K562 (cell line): ENCODE measurements at regions not wholly inside any gene's neighbourhood (a gene's known extent, or its start where the extent isn't known, plus 50 kb on each side); places are given as distances from the start of the nearest gene placed in this dataset.

Experiments
- ATAC-seq: fragments of 200-7000 bp; cut with Tn5 transposase; 3 replicates; pipeline ENCODE4 v1.9.1; 2020; ENCODE audit warnings: moderate library complexity
- BruUV-seq: library from RNA; stranded (reverse); fragments of 400-500 nt; replicated peaks from 2 replicates; lab custom pipeline; 2021; lab: Mats Ljungman, UMichigan
- CTCF ChIA-PET: fragments of 300-600 bp; formaldehyde crosslinking; extraction: SDS; loops from one replicate; lab custom pipeline; 2021; ENCODE audit warnings: low intra/inter-chr PET ratio; lab: Yijun Ruan, JAX
- POLR2A ChIA-PET: fragments of 300-600, 350-650 bp; sonication (Branson Sonifier 250); formaldehyde crosslinking; extraction: SDS; loops from one replicate; lab custom pipeline; 2021; ENCODE audit warnings: antibody characterized with exemption, inconsistent platforms; lab: Yijun Ruan, JAX
- DNase-seq, 4 experiments: peaks; one replicate each; pipeline versions ENCODE4 v3.0.0 to v3.0.0-alpha.2; 2011 to 2018; ENCODE audit warnings: low spot score in 3 of 4, mixed read lengths in 3 of 4; ENCODE audit errors: extremely low read depth in 1 of 4
- FAIRE-seq: peaks from 2 replicates; lab custom pipeline; 2011; peaks lifted over from hg19 to GRCh38; lab: Jason Lieb, UNC
- H2AFZ ChIP-seq: 2 replicates; pipeline ENCODE4 v1.6.0; 2011; ENCODE audit warnings: low read depth, low read length, control low read depth, inconsistent platforms
- H3K27ac ChIP-seq: fragments of 200-600 bp; 3 replicates; pipeline ENCODE4 v1.8.0; 2011; ENCODE audit warnings: low read depth, mild to moderate bottlenecking, control low read depth, inconsistent platforms, low read length, moderate library complexity, mixed read lengths; ENCODE audit errors: extremely low read depth
- H3K27me3 ChIP-seq, 2 experiments: fragments of 300-600 bp in 1 of 2; 2 replicates in 1 of 2; 3 replicates in 1 of 2; pipeline versions ENCODE4 v1.6.0 to v1.8.0; 2011; ENCODE audit warnings: inconsistent platforms in 2 of 2, low read length in 2 of 2, mild to moderate bottlenecking in 1 of 2, mixed read lengths in 1 of 2, moderate library complexity in 1 of 2; ENCODE audit not compliant: control insufficient read depth in 2 of 2, insufficient read depth in 2 of 2
- H3K36me3 ChIP-seq: fragments of 300-600 bp; 3 replicates; pipeline ENCODE4 v1.8.0; 2011; ENCODE audit warnings: mild to moderate bottlenecking, low read length, inconsistent platforms; ENCODE audit not compliant: control insufficient read depth, insufficient read depth
- H3K4me1 ChIP-seq, 2 experiments: fragments of 200-600 bp in 1 of 2; replicated peaks in 1 of 2; 2 replicates in 1 of 2; 3 replicates in 1 of 2; pipeline versions ENCODE4 v1.5.1 to v1.8.0; 2011; ENCODE audit warnings: inconsistent platforms in 2 of 2, low read length in 2 of 2, mild to moderate bottlenecking in 1 of 2, mixed read lengths in 1 of 2, moderate library complexity in 1 of 2; ENCODE audit not compliant: control insufficient read depth in 2 of 2, insufficient read depth in 2 of 2
- H3K4me2 ChIP-seq: 2 replicates; pipeline ENCODE4 v1.6.1; 2011; ENCODE audit warnings: low read length, control low read depth, inconsistent platforms, mixed read lengths; ENCODE audit not compliant: insufficient read depth
- H3K4me3 ChIP-seq: fragments of 200-600 bp; sonication (generic), shearing (Covaris generic); 2 replicates; pipeline ENCODE4 v1.5.1; 2016; ENCODE audit warnings: control low read depth, inconsistent platforms
- H3K79me2 ChIP-seq: fragments of 200-600 bp; 3 replicates; pipeline ENCODE4 v1.8.0; 2011; ENCODE audit warnings: low read length, inconsistent platforms; ENCODE audit not compliant: control insufficient read depth, insufficient read depth
- H3K9ac ChIP-seq, 2 experiments: 2 replicates each; pipeline versions ENCODE4 v1.6.0 to v1.6.1; 2011; ENCODE audit warnings: low read depth in 2 of 2, low read length in 2 of 2, control low read depth in 1 of 2, inconsistent platforms in 1 of 2, mild to moderate bottlenecking in 1 of 2, mixed read lengths in 1 of 2; ENCODE audit not compliant: insufficient read depth in 1 of 2
- H3K9me1 ChIP-seq: one replicate; pipeline ENCODE4 v1.6.0; 2011; ENCODE audit warnings: inconsistent platforms, mild to moderate bottlenecking, low read length, moderate library complexity; ENCODE audit not compliant: control insufficient read depth, insufficient read depth
- H3K9me3 ChIP-seq: replicated peaks from 2 replicates; pipeline ENCODE4 v1.5.1; 2011; ENCODE audit warnings: low read depth, low read length, inconsistent platforms; ENCODE audit not compliant: control insufficient read depth, insufficient read depth
- H4K20me1 ChIP-seq: replicated peaks from 2 replicates; pipeline ENCODE4 v1.6.1; 2011; ENCODE audit warnings: low read length, inconsistent platforms, mixed read lengths; ENCODE audit not compliant: control insufficient read depth, insufficient read depth
- CHD1 ChIP-seq: fragments of 200-600 bp; sonication (generic); IDR thresholded peaks from one replicate; pipeline ENCODE4 v1.6.1; 2012; ENCODE audit warnings: mild to moderate bottlenecking, moderate library complexity, low read length, inconsistent platforms
- FOSL1 ChIP-seq: fragments of 200-800 bp; sonication (Bioruptor generic); conservative IDR thresholded peaks from 2 replicates; pipeline ENCODE4 v1.6.1; 2016; ENCODE audit warnings: missing genetic modification characterization, missing compliant biosample characterization
- FOXK2 ChIP-seq, 2 experiments: fragments of 450-650 bp; IDR thresholded peaks in 1 of 2; conservative IDR thresholded peaks in 1 of 2; 2 replicates each; pipeline ENCODE4 v1.6.1; 2016; ENCODE audit warnings: low read depth in 2 of 2, mild to moderate bottlenecking in 1 of 2
- RBM34 ChIP-seq: fragments of 200-400 bp; formaldehyde crosslinking; IDR thresholded peaks from 2 replicates; pipeline ENCODE4 v1.6.1; 2018; ENCODE audit warnings: low read length, borderline replicate concordance; ENCODE audit not compliant: insufficient read depth
- ZNF316 ChIP-seq: fragments of 450-650 bp; IDR thresholded peaks from 2 replicates; pipeline ENCODE4 v1.6.1; 2016
- ZNF583 ChIP-seq: fragments of 250-450 bp; sonication (Bioruptor Pico); IDR thresholded peaks from 2 replicates; pipeline ENCODE4 v1.4.0; 2020
- ZNF696 ChIP-seq: fragments of 250-450 bp; sonication (Bioruptor Pico); conservative IDR thresholded peaks from 2 replicates; pipeline ENCODE4 v1.4.0; 2020; ENCODE audit warnings: mild to moderate bottlenecking, moderate library complexity
- WGBS: fragments of 100-300 bp; shearing (Covaris generic); methylation state at CpG from one replicate; pipeline ENCODE4 v1.1.6; 2016; ENCODE audit warnings: low coverage, mixed read lengths; ENCODE audit not compliant: insufficient coverage; ENCODE audit errors: missing lambda C conversion rate; 5-methylcytosine and 5-hydroxymethylcytosine counted together
- in situ Hi-C: fragments of 300-500 bp; cut with MboI; formaldehyde crosslinking; loops from 4 replicates; pipeline ENCODE4 v1.15.0; 2018; ENCODE audit warnings: inconsistent platforms, mixed read lengths
- intact Hi-C: fragments of 100-400 bp; cut with micrococcal nuclease; formaldehyde crosslinking; loops from 2 replicates; pipeline ENCODE4 v1.14.2; 2022
- TF ChIP-seq, protein P1 (sequence below): sonication (generic); formaldehyde crosslinking; IDR thresholded peaks from 2 replicates; pipeline ENCODE4 v1.5.0; 2020; ENCODE audit warnings: missing genetic modification reagents
- TF ChIP-seq, protein P2 (sequence below): IDR thresholded peaks from 2 replicates; pipeline ENCODE4 v1.6.1; 2014; ENCODE audit warnings: antibody characterized with exemption
- TF ChIP-seq, protein P3 (sequence below): fragments of 450-650 bp; IDR thresholded peaks from 2 replicates; pipeline ENCODE4 v1.6.1; 2014; ENCODE audit warnings: low read depth, mild to moderate bottlenecking, moderate library complexity, borderline replicate concordance
- TF ChIP-seq, protein P4 (sequence below): fragments of 450-650 bp; IDR thresholded peaks from 2 replicates; pipeline ENCODE4 v1.6.1; 2017; ENCODE audit warnings: antibody characterized with exemption, mild to moderate bottlenecking
- TF ChIP-seq, protein P5 (sequence below): fragments of 450-650 bp; IDR thresholded peaks from 2 replicates; pipeline ENCODE4 v1.6.1; 2016

DNA sequence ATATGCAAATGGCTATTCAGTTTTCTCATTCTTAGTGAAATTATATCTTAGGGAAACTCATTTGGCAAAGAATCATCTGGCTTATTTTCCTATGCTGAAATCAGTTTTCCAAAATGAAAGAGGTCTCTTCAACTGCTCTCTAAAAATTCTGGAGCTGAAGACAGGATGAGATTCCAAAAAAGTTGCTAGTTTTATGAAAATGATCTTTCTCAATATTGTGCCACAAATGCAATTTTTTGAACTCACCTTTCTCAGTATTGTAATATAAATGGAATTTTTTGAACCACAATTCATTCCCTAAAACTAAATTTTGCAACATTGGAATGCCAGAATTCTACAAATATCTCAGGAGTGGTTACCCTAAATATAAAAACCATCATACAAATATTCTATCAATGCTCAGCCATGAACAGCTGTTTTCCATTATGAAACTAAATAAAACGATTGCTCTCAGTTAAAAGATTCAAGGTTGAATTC lies 147.7 kb upstream of the PKDCC start (continued):
- TF ChIP-seq, protein P1, sequence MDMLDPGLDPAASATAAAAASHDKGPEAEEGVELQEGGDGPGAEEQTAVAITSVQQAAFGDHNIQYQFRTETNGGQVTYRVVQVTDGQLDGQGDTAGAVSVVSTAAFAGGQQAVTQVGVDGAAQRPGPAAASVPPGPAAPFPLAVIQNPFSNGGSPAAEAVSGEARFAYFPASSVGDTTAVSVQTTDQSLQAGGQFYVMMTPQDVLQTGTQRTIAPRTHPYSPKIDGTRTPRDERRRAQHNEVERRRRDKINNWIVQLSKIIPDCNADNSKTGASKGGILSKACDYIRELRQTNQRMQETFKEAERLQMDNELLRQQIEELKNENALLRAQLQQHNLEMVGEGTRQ (CRISPR knock-in tag) = no peak
- TF ChIP-seq, protein P2, sequence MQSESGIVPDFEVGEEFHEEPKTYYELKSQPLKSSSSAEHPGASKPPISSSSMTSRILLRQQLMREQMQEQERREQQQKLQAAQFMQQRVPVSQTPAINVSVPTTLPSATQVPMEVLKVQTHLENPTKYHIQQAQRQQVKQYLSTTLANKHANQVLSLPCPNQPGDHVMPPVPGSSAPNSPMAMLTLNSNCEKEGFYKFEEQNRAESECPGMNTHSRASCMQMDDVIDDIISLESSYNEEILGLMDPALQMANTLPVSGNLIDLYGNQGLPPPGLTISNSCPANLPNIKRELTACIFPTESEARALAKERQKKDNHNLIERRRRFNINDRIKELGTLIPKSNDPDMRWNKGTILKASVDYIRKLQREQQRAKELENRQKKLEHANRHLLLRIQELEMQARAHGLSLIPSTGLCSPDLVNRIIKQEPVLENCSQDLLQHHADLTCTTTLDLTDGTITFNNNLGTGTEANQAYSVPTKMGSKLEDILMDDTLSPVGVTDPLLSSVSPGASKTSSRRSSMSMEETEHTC = no peak
- TF ChIP-seq, protein P3, sequence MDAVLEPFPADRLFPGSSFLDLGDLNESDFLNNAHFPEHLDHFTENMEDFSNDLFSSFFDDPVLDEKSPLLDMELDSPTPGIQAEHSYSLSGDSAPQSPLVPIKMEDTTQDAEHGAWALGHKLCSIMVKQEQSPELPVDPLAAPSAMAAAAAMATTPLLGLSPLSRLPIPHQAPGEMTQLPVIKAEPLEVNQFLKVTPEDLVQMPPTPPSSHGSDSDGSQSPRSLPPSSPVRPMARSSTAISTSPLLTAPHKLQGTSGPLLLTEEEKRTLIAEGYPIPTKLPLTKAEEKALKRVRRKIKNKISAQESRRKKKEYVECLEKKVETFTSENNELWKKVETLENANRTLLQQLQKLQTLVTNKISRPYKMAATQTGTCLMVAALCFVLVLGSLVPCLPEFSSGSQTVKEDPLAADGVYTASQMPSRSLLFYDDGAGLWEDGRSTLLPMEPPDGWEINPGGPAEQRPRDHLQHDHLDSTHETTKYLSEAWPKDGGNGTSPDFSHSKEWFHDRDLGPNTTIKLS = no peak

DNA sequence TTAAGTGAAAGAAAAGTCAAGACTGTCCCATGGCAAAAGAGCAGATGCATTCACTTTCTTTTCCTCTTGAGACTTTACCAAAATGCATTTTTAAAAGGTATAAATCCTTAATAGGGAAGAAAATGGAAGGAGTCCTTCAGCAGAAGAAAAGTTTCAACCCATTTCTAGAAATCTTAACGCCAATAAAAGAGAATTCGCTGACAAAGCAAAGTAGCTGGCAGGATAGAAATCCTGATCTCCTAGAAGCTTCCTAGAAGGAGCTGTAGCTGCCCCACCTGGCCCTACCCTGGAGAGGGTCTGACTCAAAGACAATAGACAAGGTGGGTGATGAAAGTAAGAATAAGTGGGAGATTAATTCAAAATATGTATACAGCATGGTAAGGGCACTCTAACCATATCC lies 144.9 kb upstream of the PKDCC start:
- WGBS = 0% methylated on average over 2 of the region's 2 CpGs
- Histone ChIP-seq H3K9me3 (no peaks in the 10 kb centered on the region), H3K9me1 (no peaks in the 10 kb centered on the region), H4K20me1 (no peaks in the 10 kb centered on the region), H3K79me2 (no peaks in the 10 kb centered on the region), H3K9ac (no peak overlapping the region), H3K27ac (no peak overlapping the region), H3K4me2 (no peak overlapping the region), H3K27me3 (no peaks in the 10 kb centered on the region), H2AFZ (no peak overlapping the region), H3K36me3 (no peaks in the 10 kb centered on the region), H3K4me3 (no peak overlapping the region), H3K4me1 (peaks cover 0 to 11% of the 10 kb centered on the region in 2 experiments; a peak in 3 of 5 replicates)
- ChIA-PET CTCF (no interaction called here), POLR2A (interaction anchor here (1.2 kb wide), 1 partner anchor 24 kb away, joined by 3 read pairs; no protein-coding TSS in a partner anchor)
- in situ Hi-C loops (no loop called here), intact Hi-C loops (no loop called here)
- no peak for ATAC-seq
- no TSS peak for BruUV-seq
- no peak for FAIRE-seq
- DNase-seq = no peak
- TF ChIP-seq ZNF696 (no peak), FOSL1 (tag) (no peak), ZNF316 (peak; percentile 62), ZNF583 (CRISPR knock-in tag) (no peak), FOXK2 (conservative IDR thresholded peaks at IDR 0.05 in 1 of 2, IDR thresholded peaks at IDR 0.05 in 1 of 2; ENCODE audit: low read depth in 2 of 2) (no peak), RBM34 (no peak), CHD1 (no peak)
- TF ChIP-seq, protein P4, sequence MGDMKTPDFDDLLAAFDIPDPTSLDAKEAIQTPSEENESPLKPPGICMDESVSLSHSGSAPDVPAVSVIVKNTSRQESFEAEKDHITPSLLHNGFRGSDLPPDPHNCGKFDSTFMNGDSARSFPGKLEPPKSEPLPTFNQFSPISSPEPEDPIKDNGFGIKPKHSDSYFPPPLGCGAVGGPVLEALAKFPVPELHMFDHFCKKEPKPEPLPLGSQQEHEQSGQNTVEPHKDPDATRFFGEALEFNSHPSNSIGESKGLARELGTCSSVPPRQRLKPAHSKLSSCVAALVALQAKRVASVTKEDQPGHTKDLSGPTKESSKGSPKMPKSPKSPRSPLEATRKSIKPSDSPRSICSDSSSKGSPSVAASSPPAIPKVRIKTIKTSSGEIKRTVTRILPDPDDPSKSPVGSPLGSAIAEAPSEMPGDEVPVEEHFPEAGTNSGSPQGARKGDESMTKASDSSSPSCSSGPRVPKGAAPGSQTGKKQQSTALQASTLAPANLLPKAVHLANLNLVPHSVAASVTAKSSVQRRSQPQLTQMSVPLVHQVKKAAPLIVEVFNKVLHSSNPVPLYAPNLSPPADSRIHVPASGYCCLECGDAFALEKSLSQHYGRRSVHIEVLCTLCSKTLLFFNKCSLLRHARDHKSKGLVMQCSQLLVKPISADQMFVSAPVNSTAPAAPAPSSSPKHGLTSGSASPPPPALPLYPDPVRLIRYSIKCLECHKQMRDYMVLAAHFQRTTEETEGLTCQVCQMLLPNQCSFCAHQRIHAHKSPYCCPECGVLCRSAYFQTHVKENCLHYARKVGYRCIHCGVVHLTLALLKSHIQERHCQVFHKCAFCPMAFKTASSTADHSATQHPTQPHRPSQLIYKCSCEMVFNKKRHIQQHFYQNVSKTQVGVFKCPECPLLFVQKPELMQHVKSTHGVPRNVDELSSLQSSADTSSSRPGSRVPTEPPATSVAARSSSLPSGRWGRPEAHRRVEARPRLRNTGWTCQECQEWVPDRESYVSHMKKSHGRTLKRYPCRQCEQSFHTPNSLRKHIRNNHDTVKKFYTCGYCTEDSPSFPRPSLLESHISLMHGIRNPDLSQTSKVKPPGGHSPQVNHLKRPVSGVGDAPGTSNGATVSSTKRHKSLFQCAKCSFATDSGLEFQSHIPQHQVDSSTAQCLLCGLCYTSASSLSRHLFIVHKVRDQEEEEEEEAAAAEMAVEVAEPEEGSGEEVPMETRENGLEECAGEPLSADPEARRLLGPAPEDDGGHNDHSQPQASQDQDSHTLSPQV = no peak
- TF ChIP-seq, protein P5, sequence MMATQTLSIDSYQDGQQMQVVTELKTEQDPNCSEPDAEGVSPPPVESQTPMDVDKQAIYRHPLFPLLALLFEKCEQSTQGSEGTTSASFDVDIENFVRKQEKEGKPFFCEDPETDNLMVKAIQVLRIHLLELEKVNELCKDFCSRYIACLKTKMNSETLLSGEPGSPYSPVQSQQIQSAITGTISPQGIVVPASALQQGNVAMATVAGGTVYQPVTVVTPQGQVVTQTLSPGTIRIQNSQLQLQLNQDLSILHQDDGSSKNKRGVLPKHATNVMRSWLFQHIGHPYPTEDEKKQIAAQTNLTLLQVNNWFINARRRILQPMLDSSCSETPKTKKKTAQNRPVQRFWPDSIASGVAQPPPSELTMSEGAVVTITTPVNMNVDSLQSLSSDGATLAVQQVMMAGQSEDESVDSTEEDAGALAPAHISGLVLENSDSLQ = no peak
